ENCODE measurements at regions not wholly inside any gene's neighbourhood (a gene's known extent, or its start where the extent isn't known, plus 50 kb on each side); places are given as distances from the start of the nearest gene placed in this dataset.

- no peak for DNase-seq
Measured at GRCh38 chr15:77749998-77750540, 117.4 kb upstream of the LINGO1 start.

- no peak for DNase-seq
Measured at GRCh38 chr15:77749236-77749997, 116.7 kb upstream of the LINGO1 start.

DNA sequence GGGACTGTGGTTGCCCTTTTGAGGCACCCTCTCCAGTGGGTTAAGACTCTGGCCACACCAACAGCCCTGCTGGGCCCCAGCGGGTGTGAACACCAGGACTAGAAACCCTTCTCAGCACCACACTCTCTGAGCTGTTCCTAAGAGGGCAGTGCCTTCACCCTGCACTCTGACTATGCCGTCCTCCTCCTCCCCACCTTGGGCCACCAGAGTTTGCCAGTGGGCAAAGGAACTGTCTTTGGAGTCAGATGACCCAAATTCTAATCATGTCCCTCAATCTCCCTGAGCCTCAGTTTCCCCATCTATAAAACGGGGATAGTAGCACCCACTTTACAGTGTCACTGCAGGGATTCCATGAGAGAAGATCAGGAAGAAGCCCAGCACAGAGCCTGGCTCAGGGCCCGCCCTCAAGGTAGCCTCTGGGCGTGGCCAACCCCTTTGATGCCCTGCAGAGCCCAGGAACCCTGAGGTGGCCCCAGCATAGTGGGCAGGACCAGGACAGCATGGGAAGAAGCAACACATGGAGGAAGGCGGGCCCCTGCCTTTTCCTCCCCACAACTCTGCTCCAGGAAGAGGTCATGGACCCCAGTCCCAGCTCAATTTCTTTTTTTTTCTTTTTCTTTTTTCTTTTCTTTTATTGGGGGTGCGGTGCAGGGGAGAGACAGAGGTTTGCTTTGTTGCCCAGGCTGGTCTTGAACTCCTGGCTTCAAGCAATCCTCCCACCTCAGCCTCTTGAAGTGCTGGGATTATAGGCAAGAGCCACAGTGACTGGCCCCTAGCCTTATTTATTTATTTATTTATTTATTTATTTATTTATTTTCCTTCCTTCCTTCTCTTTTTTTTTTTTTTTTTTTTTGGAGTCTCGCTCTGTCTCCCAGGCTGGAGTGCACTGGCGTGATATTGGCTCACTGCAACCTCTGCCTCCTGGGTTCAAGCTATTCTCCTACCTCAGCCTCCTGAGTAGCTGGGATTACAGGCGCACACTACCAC is 115.7 kb upstream of the LINGO1 start:
- no peak for DNase-seq

- DNase-seq = no peak
Measured at GRCh38 chr15:77747175-77748077, 114.7 kb upstream of the LINGO1 start.

DNA sequence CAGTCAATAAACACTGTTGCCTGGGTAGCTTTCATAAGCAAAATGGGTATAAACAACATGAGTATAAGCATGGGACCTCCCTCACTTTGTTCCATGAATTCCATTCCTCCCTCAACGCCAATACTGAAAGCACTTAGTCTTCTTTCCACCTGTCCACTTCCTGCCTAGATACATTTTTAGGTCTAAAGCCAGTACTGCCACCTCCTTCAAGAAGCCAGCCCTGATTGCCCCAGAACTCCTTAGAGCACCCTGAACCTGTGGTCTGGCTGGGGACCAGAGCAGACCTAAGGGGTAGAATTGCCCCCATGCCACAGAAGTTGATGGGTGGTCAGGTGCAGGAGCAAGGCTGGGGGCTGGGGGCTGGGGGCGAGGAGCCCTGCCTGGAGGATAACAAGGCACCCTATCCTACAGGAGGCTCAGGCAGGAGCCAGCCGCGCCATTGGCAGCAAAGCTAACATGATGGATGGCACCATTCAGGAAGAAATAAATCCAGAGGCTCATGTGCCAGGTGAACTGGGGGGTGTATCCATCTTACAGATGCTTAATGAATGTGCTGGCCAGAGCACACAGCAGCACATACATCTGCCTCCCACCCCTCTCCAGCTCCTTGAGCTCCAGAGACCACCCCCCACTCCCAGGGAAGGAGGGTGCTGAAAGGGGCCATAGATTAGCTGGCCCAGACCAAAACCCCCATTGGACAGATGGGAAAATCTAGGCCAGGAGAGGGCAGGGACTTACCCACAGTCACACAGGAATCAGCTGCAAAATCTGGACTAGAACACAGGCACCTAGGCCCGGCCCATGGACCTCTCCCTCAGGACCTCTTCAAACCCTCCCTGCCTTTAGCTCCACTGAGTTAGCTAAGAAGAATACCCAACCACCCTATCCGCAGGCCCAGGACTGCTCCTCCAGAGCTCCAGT is 113.8 kb upstream of the LINGO1 start:
- DNase-seq = no peak

- DNase-seq = no peak
Measured at GRCh38 chr15:77744398-77744797, 111.7 kb upstream of the LINGO1 start.

- no peak for DNase-seq
Measured at GRCh38 chr15:77742570-77742969, 109.9 kb upstream of the LINGO1 start.

DNA sequence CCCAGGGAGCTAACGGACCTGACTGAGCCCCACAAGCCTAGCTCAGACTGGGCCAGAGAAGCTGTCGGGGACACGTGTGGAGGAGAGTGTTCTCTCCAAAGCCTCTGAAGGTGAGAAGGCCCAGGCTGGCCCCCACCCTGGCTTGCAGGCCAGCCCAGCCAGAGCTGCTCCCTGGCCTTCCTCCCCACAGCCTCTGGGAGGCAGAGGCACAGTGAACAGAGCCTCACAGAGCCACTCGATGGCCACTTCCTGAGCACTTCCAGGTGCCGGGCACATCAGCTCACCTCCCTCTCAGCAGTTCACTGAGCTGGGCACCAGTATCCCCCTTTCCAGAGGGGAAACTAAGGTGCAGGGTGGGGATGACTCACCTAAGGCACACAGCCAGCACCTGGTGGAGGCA is 109.4 kb upstream of the LINGO1 start:
- no peak for DNase-seq

GRCh38 chr15:77741106-77741505 is 108.4 kb upstream of the LINGO1 start:
- DNase-seq = no peak

DNA sequence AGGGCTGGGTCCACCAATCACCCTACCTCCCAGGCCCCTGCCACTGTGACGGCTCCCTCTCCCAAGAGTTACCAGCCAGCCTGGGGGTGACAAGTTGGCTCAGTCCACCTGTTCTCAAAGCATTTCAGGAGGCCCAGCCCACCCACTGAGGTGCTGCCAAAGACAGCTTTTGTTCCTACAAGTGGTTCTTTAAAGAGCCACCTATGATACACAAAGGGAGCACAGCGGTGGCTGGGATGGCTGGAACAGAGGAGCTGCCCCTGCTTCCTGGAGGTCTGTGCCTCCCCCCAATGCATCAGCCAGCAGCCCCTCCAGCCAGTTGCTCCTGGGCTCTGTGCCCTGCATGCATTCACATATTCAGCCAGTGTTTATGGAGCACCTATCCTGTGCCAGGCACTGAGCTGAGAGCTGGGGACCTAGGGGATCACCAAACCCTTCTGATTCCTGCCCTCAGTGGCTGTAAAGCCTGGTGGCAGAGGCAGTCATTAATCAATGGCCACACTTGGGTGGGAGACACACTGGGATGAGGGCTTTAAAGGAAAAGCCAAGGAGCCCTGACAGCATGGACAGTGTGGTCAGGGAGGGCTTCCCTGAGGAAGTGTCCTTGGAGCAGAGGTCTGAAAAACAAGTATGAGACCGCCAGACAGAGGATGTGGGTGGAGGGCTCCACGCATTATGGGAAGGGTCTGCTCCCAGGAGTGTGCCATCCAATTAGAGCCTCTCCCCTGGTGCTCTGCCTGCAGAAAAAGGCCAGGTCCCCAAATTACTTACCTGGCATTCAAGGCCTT is 107.1 kb upstream of the LINGO1 start:
- no peak for DNase-seq

DNA sequence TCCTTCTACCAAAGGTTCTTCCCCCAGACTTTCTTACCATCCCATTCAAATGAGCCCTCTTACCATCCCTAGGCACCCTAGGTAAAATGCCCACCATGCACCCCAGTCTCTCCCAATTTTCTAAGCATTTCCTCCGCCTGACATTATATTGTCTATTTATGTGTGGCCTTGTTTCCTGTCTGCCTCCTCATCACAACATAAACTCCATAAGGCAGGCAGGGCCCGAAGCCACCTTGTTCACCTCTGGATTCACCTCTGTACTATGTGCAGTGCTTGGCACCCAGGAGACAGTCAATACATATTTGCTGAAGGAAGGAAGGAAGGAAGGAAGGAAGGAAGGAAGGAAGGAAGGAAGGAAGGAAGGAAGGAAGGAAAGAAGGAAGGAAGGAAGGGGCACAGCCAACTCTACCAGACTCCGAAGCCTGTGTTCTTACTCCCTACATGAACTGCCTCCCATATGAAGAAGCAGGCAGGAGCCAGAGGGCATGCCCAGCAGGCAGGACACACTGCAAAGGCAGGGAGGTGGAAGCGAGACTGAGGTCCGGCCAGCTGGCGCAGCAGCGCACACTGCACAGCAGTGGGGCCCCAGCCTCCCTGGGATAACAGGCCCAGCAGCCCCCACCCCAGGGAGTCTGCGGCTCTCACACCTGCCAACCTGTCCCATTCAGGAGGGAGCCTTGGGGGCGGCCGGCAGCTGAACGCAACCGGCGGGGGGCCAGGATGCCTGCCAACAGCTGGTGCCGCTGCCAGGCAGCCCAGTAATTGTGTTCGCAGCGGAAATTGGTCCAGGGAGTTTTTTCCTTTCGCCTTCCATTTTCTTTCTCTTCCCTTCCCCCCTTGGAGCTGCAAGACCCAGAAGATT is 106.0 kb upstream of the LINGO1 start:
- no peak for DNase-seq

GRCh38 chr15:77738038-77738370 is 105.3 kb upstream of the LINGO1 start:
- DNase-seq = no peak

DNA sequence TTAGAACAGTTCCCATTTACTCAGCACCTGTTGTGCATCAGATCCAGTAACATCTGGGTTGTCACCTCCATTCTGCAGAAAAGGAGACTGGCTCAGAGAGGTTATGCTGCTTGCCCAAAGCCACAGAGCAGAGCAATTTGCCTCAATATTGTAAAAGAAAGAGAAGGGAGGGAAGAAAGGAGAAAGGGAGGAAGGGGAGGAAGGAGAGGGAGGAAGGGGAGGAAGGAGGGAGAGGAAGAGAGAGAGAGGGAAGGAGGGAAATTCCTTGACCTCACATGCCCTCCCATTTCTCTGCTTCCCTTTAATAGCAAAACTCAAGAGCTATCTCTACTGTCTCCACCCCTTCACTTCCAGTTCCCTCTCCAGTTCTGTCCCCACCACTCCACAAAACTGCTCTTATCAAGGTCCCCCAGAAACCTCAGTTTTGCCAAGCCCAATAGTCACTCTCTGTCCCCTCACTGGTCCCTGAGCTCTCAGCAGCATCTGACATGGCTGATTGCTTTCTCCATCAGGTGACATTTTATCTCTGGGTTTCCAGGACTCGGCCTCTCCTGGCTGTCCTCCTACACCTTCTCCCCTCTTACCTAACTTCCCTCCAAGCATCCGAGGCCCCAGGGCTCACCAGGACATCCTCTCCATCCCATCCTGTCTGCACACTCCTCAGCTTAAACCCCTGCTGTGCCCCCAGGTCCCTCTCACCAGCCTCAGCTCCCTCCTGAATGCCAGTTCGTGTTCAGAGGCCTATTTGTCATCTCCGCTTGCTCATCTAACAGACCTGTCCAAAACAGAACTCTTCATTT is 104.7 kb upstream of the LINGO1 start:
- no peak for DNase-seq

DNA sequence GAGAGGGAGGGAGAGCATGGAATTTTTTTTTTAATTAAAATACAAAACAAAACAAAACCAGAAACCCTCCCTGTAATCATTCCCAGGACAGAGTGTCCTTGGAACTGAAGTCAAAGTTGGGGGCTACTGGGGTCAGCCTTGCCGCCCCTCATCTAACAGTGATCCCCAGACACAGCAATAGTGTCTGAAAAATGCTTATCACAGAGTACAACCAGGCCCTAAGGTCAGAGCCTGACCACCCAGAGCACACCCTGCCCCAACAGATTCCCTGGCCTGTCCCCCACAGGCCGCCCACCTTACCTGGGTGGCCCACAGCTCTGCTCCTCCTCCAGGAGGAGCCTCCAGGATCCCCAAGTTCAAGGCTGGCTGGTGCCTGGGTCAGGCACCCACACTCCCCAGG is 101.6 kb upstream of the LINGO1 start:
- no peak for DNase-seq

DNA sequence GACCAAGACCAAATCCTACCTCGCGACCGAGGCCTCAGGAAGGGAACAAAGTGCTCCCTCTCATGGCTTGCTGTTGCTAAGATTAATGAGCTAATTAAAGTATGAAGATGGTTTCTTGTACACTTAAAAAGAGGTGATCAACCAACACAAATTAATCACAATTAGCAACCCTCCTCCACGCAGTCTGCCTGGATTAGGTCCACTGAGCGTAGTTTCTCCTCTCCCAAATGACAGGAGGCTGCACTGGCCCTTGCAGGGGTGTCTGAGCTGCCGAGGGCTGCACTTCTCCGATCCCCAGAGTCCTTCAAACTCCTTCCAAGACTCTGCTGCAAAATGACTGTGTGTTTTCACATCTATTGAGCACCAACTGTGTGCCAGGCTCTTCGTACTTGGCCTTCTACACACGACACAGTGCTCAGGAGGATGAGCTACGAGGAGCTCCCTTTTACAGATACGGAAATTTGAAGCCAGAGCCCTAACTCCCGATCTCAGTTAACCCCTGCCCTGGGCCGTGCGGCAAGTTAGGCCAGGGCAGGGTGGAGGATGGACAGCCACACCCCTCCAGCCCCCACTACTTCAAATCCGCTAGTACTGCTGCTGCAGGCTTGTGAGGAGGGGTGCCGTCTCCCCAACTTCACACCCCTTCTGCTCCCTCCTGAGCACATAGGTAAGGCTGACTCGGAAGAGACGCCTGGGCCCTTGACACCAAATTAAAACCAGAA is 101.0 kb upstream of the LINGO1 start:
- DNase-seq = no peak

DNA sequence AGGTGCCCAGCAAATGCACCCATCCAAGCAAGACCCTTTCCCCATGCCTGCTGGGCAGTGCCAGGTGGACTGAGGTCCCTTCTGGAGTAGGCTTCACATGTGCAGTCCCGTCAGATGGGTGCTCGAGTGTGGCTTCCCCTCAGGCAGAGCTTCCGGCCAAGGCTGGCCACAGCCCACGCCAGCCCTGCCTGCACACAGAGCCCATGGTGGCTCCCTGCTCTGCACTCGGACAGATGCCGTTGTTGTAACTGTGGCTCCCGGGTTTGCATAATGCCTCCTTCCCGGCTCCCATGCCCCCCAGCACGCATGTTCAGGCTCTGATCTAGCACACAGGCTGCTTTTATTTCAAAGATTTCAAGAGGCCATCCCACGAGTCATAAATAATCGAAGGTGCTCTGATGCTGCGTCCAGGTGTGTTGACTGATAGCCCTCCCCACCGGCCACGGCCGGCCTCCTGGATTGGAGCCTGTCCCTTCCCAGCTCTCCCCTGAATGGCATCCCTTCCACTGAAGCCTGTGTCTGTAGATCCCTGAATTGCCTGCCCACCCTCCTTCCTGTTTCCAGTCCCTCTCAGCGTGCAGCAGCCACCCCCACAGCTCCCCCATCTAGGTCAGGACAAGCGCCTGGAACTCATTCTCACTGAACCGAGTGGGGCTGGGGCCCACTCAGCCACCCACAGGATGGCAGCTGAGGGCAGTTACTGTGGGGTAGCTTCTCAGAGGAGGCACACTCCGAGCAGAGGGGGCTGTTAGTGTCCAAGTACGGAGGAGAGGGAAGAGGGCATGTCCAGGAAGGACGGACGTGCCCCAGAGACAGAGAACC is 100.0 kb upstream of the LINGO1 start:
- DNase-seq = no peak

- DNase-seq = no peak
Measured at GRCh38 chr15:77731945-77732344, 99.2 kb upstream of the LINGO1 start.
